HG02938 (cell line): ENCODE measurements at regions not wholly inside any gene's neighbourhood (a gene's known extent, or its start where the extent isn't known, plus 50 kb on each side); places are given as distances from the start of the nearest gene placed in this dataset.
"Not testable (repeated sequence)": the region's sequence is repeated elsewhere in the genome, so short reads cannot be mapped to it uniquely, and the experiment has no call there.

ENCODE experiments used
- ATAC-seq: cut with Tn5 transposase; IDR thresholded peaks from one replicate; pipeline ENCODE4 v1.9.1; 2021; ENCODE audit warnings: mild to moderate bottlenecking, moderate library complexity; ENCODE audit not compliant: unreplicated experiment

DNA sequence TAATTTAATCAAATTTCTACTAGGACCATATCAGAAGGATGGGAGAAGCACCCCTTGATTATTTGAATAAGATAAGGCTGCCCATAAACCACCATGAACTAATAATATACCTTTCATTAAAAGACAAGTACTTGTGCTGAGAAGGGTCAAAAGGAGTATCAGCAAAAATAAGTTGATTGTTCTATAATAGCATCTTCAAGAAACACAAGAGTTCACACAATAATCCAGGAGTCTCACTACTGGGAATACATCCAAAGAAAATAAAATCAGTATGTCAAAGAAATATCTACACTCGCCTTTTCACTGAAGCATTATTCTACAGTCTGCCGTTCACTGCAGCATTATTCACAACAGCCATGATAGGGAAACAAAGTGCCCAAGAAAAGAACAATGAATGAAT, 1310.1 kb upstream of the PCDH9 start:
- no peak for ATAC-seq

DNA sequence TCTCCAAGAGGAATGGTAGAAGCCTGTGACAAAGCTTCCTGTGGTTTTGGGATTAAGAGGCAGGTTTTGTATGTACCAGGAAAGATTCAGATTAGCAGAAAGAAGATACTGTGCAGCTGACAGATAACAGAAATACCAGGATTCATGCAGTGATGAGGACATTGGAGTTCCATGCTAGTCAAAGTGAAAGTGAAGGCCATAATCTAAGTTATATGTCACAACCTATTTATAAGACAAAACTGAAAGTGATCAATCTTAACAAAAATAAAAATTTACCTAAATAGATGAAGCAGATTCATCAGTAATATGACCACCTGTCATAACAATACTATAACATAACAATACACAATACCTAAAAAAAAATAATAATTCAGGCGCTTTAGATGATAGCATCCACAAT, 1305.2 kb upstream of the PCDH9 start:
- peak; percentile 75 for ATAC-seq

- ATAC-seq: not testable (repeated sequence)
Observed at GRCh38 chr13:68527167-68527566, 1297.0 kb upstream of the PCDH9 start.

DNA sequence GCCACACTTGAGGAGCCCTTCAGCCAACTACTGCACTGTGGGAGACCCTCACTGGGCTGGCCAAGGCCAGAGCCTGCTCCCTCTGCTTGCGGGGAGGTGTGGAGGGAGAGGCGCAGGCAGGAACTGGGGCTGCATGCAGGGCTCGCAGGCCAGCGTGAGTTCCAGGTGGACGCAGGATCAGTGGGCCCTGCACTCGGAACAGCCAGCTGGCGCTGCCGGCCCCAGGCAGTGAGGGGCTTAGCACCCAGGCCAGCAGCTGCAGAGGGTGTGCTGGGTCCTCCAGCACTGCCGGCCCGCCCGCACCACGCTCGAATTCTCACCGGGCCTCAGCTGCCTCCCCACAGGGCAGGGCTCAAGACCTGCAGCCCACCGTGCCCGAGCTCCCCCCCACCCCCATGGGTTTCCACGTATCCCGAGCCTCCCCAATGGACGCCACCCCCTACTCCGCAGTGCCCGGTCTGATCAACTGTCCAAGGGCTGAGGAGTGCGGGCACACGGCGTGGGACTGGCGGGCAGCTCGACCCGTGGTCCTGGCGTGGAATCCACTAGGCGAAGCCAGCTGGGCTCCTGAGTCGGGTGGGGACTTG, 1293.8 kb upstream of the PCDH9 start:
- no peak for ATAC-seq

GRCh38 chr13:68522184-68522583, 1292.0 kb upstream of the PCDH9 start:
- no peak for ATAC-seq

- no peak for ATAC-seq
Observed at GRCh38 chr13:68509734-68510621, 1279.8 kb upstream of the PCDH9 start.

- ATAC-seq: no peak
Observed at GRCh38 chr13:68506888-68507551, 1276.9 kb upstream of the PCDH9 start.

GRCh38 chr13:68490594-68490993, 1260.5 kb upstream of the PCDH9 start:
- ATAC-seq: no peak

- no peak for ATAC-seq
Observed at GRCh38 chr13:68481130-68481529, 1251.0 kb upstream of the PCDH9 start.

GRCh38 chr13:68473834-68474326, 1243.7 kb upstream of the PCDH9 start:
- no peak for ATAC-seq

GRCh38 chr13:68467160-68467559, 1237.0 kb upstream of the PCDH9 start:
- ATAC-seq: no peak

GRCh38 chr13:68440874-68441273, 1210.7 kb upstream of the PCDH9 start:
- ATAC-seq: no peak

GRCh38 chr13:68439817-68440216, 1209.7 kb upstream of the PCDH9 start:
- ATAC-seq: no peak

GRCh38 chr13:68428292-68428691, 1198.2 kb upstream of the PCDH9 start:
- ATAC-seq: no peak

DNA sequence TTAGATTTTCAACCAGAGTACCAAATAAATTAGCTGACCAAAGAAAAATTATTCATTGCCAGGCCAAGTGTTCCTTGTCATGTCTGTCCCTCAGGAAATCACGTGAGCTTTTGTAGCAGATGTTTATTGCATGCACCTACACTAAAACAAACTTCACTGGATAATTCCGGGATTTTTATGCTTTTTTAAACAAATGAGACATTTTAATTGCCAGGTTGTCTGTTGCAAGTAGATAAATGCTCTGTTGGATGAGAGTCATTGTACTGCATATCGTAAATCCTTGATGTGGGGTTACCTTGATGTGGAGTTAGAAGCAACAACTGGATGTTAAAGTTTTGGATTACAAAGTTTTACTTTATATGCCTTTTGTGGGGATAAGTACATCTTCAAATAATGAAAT, 1187.7 kb upstream of the PCDH9 start:
- no peak for ATAC-seq

GRCh38 chr13:68410007-68410406, 1179.9 kb upstream of the PCDH9 start:
- ATAC-seq: no peak

- ATAC-seq: no peak
Observed at GRCh38 chr13:68390987-68391386, 1160.9 kb upstream of the PCDH9 start.

GRCh38 chr13:68386808-68387207, 1156.7 kb upstream of the PCDH9 start:
- ATAC-seq: no peak

GRCh38 chr13:68380041-68380973, 1150.2 kb upstream of the PCDH9 start:
- ATAC-seq: no peak

DNA sequence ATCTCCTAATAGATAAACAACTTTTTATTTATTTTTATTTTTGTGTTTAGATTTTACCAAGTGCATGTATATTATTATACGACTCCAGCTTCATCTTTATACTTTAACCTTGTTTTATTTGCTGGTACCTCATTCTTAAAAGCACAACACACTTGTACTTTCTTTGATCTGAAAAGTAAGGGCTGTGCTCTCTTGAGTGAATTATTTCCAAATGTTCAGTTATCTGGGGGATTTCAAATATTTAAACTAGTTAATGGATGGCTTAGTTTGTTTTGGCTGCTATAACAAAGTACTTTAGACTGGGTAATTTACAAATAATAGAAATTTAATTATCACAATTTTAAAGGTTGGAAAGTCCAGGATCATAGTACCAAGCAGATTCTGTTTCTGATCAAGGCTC, 1148.2 kb upstream of the PCDH9 start:
- no peak for ATAC-seq

- ATAC-seq: no peak
Observed at GRCh38 chr13:68375004-68375403, 1144.9 kb upstream of the PCDH9 start.
